Right lung (tissue), 2 donors: ENCODE measurements at regions not wholly inside any gene's neighbourhood (a gene's known extent, or its start where the extent isn't known, plus 50 kb on each side); places are given as distances from the start of the nearest gene placed in this dataset.
A peak's percentile ranks its signal among the peaks of the same experiment; 100 is the strongest.

Experiments used
- DNase-seq, 2 donors: peaks; one replicate each; pipeline ENCODE4 v3.0.0-alpha.2; 2013

- no peak for DNase-seq
Measured at GRCh38 chr11:56932572-56933220, 56.0 kb upstream of the OR5AK2 start.

DNA sequence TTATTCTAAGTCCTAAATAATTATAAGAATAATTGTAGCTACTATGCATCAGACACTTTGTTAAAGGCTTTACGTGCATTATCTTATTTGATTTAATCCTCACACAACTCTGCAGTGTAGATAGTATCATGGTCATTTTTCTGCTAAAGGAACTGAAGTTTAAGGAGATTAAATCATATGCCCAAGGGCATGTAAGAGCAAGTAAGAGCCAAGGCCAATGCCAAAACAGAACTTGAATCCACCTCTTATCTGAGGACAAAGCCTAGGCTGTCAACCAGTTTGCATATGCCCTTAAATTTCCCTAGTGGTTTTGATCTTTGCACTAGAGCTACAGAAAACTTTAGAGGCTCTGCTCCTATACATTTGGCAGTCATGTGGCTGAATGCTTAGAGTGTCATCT lies 65.6 kb upstream of the OR5AK2 start:
- DNase-seq = no peak

DNA sequence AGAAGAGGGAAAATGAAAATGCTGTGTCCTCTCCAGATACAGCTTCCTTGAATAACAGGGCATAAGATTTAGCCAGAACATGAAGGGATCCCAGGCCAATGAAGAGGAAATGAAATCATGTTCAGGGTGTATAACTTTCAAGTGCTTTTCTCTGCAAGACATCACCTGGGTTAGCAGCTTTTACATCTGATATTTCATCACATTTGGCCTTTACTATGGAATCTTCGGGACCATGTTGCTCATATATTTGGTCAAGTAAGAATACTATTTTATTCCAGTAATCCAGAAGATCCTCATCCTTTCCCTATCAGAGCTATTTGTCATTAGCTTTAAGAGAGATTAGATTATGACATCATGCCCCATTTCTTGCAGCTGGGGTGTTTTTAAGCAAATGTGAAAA lies 66.3 kb upstream of the OR5AK2 start:
- DNase-seq = no peak

GRCh38 chr11:56917708-56918400 lies 70.9 kb upstream of the OR5AK2 start:
- DNase-seq = peak; percentile 57 to 75

DNA sequence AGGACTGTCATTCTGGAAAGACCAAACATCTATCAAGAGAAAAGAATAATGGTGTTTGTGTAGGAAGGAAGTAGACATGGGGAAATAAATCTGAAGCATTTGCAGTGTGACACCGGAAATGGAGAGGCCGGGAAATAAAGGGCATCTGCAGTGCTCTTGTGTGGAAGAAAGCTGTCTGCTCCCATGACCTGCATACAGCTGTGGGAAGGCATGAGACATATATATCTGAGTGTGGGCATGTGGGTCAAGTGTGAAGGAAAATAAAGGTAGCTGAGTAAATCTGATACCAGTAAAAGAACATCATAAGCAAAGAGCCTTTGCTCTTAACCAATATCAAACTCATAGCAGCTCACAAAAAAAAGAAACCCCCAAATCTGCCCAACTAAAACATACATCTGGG lies 72.1 kb upstream of the OR5AK2 start:
- no peak for DNase-seq

- peak in 1 of 2 donors; percentile 29 for DNase-seq
Measured at GRCh38 chr11:56916162-56916561, 72.6 kb upstream of the OR5AK2 start.

GRCh38 chr11:56911312-56911711 lies 77.4 kb upstream of the OR5AK2 start:
- no peak for DNase-seq

DNA sequence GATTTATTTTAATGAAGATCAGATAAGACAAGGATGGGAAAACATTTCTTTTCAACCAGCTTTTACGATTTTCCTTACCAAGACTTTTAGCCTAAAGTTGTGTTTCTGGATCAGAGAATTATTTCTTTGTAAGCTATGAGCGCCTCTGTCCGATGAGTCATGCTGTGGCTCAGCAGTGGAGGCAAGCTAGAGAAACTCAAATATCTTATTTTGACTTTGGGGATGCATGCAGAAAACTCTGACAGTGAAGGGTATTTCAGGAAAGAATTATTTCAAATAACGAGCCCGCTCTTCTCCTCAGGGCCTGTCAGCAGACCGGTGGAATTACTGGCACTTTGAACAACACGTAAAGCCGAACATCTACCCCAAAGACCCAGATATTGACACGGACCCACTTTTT lies 77.9 kb upstream of the OR5AK2 start:
- DNase-seq = no peak

- peak; percentile 26 to 32 for DNase-seq
Measured at GRCh38 chr11:56910046-56910773, 78.5 kb upstream of the OR5AK2 start.

DNA sequence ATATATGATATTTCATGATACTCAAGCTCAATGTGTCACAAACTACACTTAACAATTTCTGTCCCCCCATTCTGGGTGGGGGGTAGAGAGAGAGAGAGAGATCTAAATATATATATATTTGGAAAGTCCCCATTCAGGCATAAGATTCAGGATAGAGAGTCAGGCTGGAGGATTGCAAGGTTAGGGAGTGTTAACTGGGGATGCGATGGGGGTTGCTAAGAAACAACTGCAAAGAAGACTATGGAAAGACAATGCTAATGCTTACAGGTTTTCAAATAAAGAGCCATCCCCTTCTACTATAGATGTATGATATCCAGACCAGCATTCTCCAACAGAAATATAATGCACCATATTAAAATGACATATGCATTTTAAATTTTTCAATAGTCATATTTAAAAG lies 79.2 kb upstream of the OR5AK2 start:
- DNase-seq = no peak

DNA sequence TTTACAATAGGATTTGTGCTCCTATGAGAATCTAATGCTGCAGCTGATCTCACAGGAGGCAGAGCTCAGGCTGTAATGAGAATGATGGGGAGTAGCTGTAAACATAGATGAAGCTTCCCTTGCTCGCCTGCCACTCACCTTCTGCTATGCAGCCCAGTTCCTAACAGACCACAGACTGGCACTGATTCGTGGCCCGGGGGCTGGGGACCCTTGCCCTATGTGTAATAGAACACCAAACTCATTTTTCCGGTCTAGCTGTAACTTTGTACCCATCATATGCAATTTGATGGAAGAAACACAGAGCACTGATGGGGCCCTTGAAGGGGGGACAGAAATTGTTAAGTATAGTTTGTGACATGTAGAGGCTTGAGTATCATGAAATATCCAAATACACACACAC lies 79.6 kb upstream of the OR5AK2 start:
- DNase-seq = no peak

- no peak for DNase-seq
Measured at GRCh38 chr11:56906683-56907148, 82.0 kb upstream of the OR5AK2 start.

- no peak for DNase-seq
Measured at GRCh38 chr11:56905936-56906335, 82.8 kb upstream of the OR5AK2 start.

DNA sequence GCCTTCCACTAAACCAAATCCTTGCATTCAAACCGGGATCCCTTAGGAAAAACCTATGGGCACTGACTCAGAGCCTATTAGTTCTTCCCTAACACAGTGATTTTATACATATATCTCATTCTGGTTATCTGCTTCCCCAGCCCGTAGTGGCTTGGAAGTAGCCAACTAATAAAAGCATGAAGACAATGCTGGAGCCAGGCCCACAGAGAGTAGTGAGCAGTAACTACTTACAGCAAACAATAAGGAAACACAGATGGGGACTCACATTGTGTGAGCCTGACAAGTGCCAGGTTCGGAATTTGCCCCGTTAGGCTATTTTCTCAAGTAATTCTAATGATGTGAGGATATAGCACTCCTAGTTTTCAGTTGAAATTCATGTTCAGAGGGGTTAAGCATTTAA lies 83.3 kb upstream of the OR5AK2 start:
- DNase-seq = no peak

DNA sequence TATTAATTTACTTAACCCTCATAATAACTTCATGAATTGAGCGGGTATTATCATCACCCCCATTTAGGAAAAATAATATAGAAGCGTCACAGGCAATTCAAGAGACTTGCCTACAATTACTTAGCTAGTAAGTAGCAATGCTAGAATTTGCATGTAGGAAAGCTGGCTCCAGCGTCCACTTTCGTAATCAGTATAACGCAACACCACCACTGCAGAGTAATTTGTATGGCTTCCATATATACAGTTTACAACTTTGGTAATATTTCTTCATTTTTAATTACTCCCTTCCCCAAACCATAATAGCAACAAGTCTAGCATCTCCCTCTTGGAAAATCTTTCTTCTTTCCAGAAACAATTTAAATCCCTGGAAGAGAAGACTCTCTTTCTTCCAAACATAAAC lies 89.9 kb upstream of the OR5AK2 start:
- DNase-seq = peak in 1 of 2 donors; percentile 51

DNA sequence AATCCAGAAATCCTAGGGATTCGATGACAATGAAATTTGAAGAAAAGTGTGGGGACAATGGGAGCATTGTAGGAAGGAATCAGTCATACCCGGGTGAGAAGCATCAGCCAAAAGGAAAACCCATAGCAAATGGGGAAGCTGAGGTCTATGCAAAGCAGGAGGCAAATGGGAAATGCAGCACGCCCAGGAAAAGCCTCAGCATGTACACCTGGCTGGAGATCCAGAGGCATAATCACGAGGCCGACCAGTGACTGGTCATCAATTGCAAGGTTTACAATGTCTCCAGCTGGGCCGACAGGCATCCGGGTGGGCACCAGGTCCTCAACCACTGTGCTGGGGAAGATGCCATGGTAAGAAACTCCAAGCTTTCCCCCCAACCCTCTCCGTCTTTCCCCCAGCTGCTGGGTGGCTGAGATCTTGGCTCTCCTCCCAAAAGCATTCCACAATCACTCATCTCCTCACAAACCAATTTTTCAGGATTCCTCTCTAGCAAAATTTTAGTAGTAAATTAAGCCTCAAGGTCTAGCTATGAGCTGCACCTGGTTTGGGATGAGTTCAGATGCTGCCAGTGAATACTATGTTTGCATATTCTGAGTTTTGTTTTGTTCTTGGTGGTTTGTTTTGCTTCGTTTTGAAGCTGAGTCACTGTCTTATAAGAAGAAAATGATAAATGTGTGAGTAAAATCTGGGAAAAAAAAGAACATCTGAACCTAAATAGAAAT lies 98.0 kb upstream of the OR5AK2 start:
- DNase-seq = no peak

DNA sequence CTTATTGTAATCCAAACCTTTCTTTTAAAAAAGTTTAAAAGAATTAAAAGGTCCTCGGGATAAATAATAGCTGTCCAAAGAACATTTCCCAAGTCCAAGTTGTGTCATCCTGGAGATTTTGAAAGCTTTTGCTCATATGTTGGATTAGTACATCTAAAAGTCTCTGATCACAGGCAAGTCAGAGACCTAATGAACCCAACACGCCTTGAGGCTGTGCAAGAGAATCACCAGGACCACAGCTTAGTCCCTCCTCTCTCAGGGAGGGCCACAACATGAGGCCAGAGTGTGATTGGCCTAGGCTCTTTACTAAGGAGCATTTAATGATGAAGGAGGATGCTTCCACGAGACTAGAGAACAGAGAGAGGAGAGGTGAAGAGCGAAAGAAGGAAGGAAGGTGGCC lies 98.7 kb upstream of the OR5AK2 start:
- DNase-seq = no peak

GRCh38 chr11:56887940-56888339 lies 100.8 kb upstream of the OR5AK2 start:
- DNase-seq = no peak

- DNase-seq = no peak
Measured at GRCh38 chr11:56886455-56886854, 102.3 kb upstream of the OR5AK2 start.

- DNase-seq = no peak
Measured at GRCh38 chr11:56885854-56886253, 102.9 kb upstream of the OR5AK2 start.

- DNase-seq = peak; percentile 57 to 59
Measured at GRCh38 chr11:56885177-56885576, 103.5 kb upstream of the OR5AK2 start.

DNA sequence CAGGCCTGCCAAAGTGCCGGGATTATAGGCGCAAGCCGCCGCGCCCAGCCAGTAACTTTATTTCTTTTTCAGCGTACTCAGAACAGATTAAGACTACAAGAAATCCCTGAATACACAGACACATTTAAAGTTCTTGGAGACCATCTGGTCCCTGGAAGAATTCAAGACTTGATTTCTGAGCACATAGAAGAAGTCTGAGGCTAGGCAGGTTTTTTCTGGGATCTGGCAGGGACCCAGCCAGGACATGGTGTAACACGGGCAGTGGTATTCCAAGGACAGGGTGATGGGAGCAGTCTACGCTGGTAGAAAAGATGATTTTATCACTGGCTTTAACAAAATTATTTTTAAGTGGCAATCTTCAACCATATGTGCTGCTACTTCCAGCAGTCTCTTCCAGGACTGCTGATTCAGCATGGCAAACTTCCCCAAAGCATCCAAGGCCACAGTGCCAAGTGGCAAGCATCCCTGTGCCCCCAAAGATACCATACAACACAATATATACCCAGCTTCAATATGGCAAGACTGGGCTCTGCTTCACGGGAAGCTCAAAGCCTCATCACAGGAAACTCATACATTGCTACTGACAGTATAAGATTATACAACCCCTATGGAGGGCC lies 105.2 kb upstream of the OR5AK2 start:
- no peak for DNase-seq
